Endothelial cell of umbilical vein (primary cell): ENCODE measurements at regions not wholly inside any gene's neighbourhood (a gene's known extent, or its start where the extent isn't known, plus 50 kb on each side); places are given as distances from the start of the nearest gene placed in this dataset.

Experiments
- BruUV-seq: library from RNA; stranded (reverse); fragments of 400-500 nt; replicated peaks from 2 replicates; lab custom pipeline; 2021; lab: Mats Ljungman, UMichigan
- CTCF ChIA-PET: fragments of 300-600, 350-600 bp; sonication (Branson Sonifier 250); formaldehyde crosslinking; loops from one replicate; lab custom pipeline; 2021; ENCODE audit warnings: antibody characterized with exemption, inconsistent platforms; lab: Charles Lee
- POLR2A ChIA-PET: fragments of 300-600, 350-600 bp; sonication (Branson Sonifier 250); formaldehyde crosslinking; loops from one replicate; lab custom pipeline; 2021; ENCODE audit warnings: antibody characterized with exemption, inconsistent platforms; lab: Charles Lee
- DNase-seq: peaks from one replicate; pipeline ENCODE4 v3.0.0-alpha.2; 2011; ENCODE audit warnings: low read depth, low spot score
- FAIRE-seq: peaks from 2 replicates; lab custom pipeline; 2011; peaks lifted over from hg19 to GRCh38; lab: Jason Lieb, UNC
- H2AFZ ChIP-seq: 2 replicates; pipeline ENCODE4 v1.6.0; 2012; ENCODE audit warnings: low read depth, low read length, control low read depth, inconsistent platforms
- H3K27ac ChIP-seq: 2 replicates; pipeline ENCODE4 v1.5.1; 2011; ENCODE audit warnings: low read depth, mild to moderate bottlenecking, control low read depth, low read length, moderate library complexity; ENCODE audit not compliant: insufficient read depth
- H3K27me3 ChIP-seq, 2 experiments: 2 replicates each; pipeline versions ENCODE4 v1.6.0 to v1.6.1; 2011; ENCODE audit warnings: low read length in 2 of 2, mixed read lengths in 1 of 2; ENCODE audit not compliant: control insufficient read depth in 2 of 2, insufficient read depth in 2 of 2
- H3K36me3 ChIP-seq, 2 experiments: 2 replicates in 1 of 2; 3 replicates in 1 of 2; pipeline ENCODE4 v1.5.1; 2011; ENCODE audit warnings: low read length in 2 of 2, mild to moderate bottlenecking in 1 of 2, moderate library complexity in 1 of 2; ENCODE audit not compliant: control insufficient read depth in 2 of 2, insufficient read depth in 2 of 2; ENCODE audit errors: extremely low read depth in 1 of 2
- H3K4me1 ChIP-seq: 3 replicates; pipeline ENCODE4 v1.5.1; 2011; ENCODE audit warnings: mild to moderate bottlenecking, low read length; ENCODE audit not compliant: control insufficient read depth, insufficient read depth; ENCODE audit errors: extremely low read depth
- H3K4me2 ChIP-seq: 2 replicates; pipeline ENCODE4 v1.6.1; 2011; ENCODE audit warnings: low read length, control low read depth, mixed read lengths; ENCODE audit not compliant: insufficient read depth
- H3K4me3 ChIP-seq, 3 experiments: fragments of 200-600 bp in 1 of 3; sonication (generic), shearing (Covaris generic) in 1 of 3; replicated peaks in 1 of 3; 2 replicates each; pipeline ENCODE4 v1.5.1; 2011 to 2016; ENCODE audit warnings: control low read depth in 3 of 3, low read length in 3 of 3, mild to moderate bottlenecking in 2 of 3, inconsistent platforms in 1 of 3, low read depth in 1 of 3, moderate library complexity in 1 of 3; ENCODE audit not compliant: insufficient read depth in 1 of 3
- H3K79me2 ChIP-seq: 2 replicates; pipeline ENCODE4 v1.6.0; 2012; ENCODE audit warnings: low read length, inconsistent platforms; ENCODE audit not compliant: control insufficient read depth, insufficient read depth
- H3K9ac ChIP-seq: replicated peaks from 2 replicates; pipeline ENCODE3; 2011; ENCODE audit warnings: low read length, control low read depth; ENCODE audit not compliant: insufficient read depth; ENCODE audit errors: extremely low read depth
- H3K9me1 ChIP-seq: replicated peaks from 3 replicates; pipeline ENCODE4 v1.6.0; 2011; ENCODE audit warnings: mild to moderate bottlenecking, low read length; ENCODE audit not compliant: control insufficient read depth, insufficient read depth; ENCODE audit errors: extremely low read depth
- H3K9me3 ChIP-seq: replicated peaks from 2 replicates; pipeline ENCODE4 v1.5.1; 2012; ENCODE audit warnings: low read length, inconsistent platforms; ENCODE audit not compliant: control insufficient read depth, insufficient read depth
- H4K20me1 ChIP-seq: replicated peaks from 2 replicates; pipeline ENCODE3; 2011; ENCODE audit warnings: mild to moderate bottlenecking, low read length; ENCODE audit not compliant: control insufficient read depth, insufficient read depth; ENCODE audit errors: extremely low read depth
- EZH2 ChIP-seq: IDR thresholded peaks from 2 replicates; pipeline ENCODE4 v1.6.1; 2012; ENCODE audit warnings: borderline replicate concordance, low read depth, mild to moderate bottlenecking, moderate library complexity, low read length, inconsistent platforms; ENCODE audit not compliant: severe bottlenecking
- FOS ChIP-seq: IDR thresholded peaks from 2 replicates; pipeline ENCODE4 v1.6.1; 2011; ENCODE audit warnings: mild to moderate bottlenecking, low read length, moderate library complexity, borderline replicate concordance; ENCODE audit not compliant: insufficient read depth
- GATA2 ChIP-seq: IDR thresholded peaks from 2 replicates; pipeline ENCODE4 v1.7.0; 2011; ENCODE audit warnings: low read depth, mild to moderate bottlenecking, moderate library complexity, mixed read lengths, low read length; ENCODE audit not compliant: insufficient read length, insufficient read depth
- JUN ChIP-seq: IDR thresholded peaks from 2 replicates; pipeline ENCODE4 v1.6.1; 2011; ENCODE audit warnings: borderline replicate concordance, low read depth; ENCODE audit not compliant: insufficient read length, insufficient read depth
- MYC ChIP-seq: IDR thresholded peaks from one replicate; pipeline ENCODE4 v1.6.1; 2011; ENCODE audit warnings: mild to moderate bottlenecking, low read depth, low read length
- POLR2A ChIP-seq: IDR thresholded peaks from 2 replicates; pipeline ENCODE4 v1.6.1; 2012; ENCODE audit warnings: low read depth, mild to moderate bottlenecking, control low read depth, low read length
- POLR2AphosphoS5 ChIP-seq: IDR thresholded peaks from 2 replicates; pipeline ENCODE4 v1.6.1; 2012; ENCODE audit warnings: low read depth, mild to moderate bottlenecking, control low read depth, low read length, moderate library complexity; ENCODE audit not compliant: insufficient read depth
- dilution Hi-C: fragments of 300-500 bp; cut with MboI; formaldehyde crosslinking; loops from one replicate; pipeline ENCODE4 v1.15.0; 2019; ENCODE audit warnings: low sequenced_read_pairs; ENCODE audit not compliant: extremely low pct_ligation_motif_present
- intact Hi-C: fragments of 100-400 bp; cut with micrococcal nuclease; formaldehyde crosslinking; loops from one replicate; pipeline ENCODE4 v1.10.0; 2022
- TF ChIP-seq, protein P1 (sequence below): IDR thresholded peaks from 2 replicates; pipeline ENCODE4 v1.6.1; 2011; ENCODE audit not compliant: insufficient read depth, insufficient read length
- TF ChIP-seq, protein P2 (sequence below), 2 donors: IDR thresholded peaks; 1 replicate in 1 of 2; 2 replicates in 1 of 2; pipeline ENCODE4 v1.5.1; 2011; ENCODE audit warnings: low read length in 2 of 2, mild to moderate bottlenecking in 2 of 2, moderate library complexity in 2 of 2, control low read depth in 1 of 2, inconsistent platforms in 1 of 2, low read depth in 1 of 2; ENCODE audit not compliant: insufficient read depth in 1 of 2; ENCODE audit errors: extremely low read depth in 1 of 2

DNA sequence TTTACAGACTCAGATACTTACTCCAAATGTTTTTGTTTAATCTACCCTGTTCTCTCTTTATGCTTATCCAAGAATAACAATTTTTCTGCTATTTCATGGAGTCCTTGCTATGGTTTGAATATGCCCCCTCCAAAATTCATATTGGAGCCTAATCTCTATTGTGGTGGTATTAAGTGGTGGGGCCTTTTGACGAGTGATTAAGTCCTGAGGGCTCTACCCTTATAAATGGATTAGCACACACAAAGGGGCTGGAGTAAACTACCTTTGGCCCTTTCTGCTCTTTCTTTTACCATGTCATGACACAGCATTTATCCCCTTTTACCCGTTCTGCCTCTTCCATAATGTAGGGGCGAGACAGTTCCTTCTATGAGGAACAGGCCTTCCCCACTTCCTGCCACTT lies 285.5 kb downstream of the GASK1B start:
- no peaks in the 10 kb centered on the region for H3K9me3 ChIP-seq
- dilution Hi-C loops (no loop called here), intact Hi-C loops (no loop called here)
- no peaks in the 10 kb centered on the region for H4K20me1 ChIP-seq
- DNase-seq = no peak
- H3K27ac ChIP-seq = no peak overlapping the region
- H3K79me2 ChIP-seq = no peaks in the 10 kb centered on the region
- TF ChIP-seq POLR2AphosphoS5 = no peak
- TF ChIP-seq POLR2A = no peak
- TF ChIP-seq, protein P1, sequence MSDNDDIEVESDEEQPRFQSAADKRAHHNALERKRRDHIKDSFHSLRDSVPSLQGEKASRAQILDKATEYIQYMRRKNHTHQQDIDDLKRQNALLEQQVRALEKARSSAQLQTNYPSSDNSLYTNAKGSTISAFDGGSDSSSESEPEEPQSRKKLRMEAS = no peak
- TF ChIP-seq FOS = no peak
- TF ChIP-seq MYC = no peak
- TF ChIP-seq, protein P2, sequence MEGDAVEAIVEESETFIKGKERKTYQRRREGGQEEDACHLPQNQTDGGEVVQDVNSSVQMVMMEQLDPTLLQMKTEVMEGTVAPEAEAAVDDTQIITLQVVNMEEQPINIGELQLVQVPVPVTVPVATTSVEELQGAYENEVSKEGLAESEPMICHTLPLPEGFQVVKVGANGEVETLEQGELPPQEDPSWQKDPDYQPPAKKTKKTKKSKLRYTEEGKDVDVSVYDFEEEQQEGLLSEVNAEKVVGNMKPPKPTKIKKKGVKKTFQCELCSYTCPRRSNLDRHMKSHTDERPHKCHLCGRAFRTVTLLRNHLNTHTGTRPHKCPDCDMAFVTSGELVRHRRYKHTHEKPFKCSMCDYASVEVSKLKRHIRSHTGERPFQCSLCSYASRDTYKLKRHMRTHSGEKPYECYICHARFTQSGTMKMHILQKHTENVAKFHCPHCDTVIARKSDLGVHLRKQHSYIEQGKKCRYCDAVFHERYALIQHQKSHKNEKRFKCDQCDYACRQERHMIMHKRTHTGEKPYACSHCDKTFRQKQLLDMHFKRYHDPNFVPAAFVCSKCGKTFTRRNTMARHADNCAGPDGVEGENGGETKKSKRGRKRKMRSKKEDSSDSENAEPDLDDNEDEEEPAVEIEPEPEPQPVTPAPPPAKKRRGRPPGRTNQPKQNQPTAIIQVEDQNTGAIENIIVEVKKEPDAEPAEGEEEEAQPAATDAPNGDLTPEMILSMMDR (IDR thresholded peaks at IDR 0.05; ENCODE audit: extremely low read depth in 1 of 2, insufficient read depth in 1 of 2, low read depth in 1 of 2, low read length in 2 of 2) = no peak
- TF ChIP-seq GATA2 = no peak
- no peak for TF ChIP-seq JUN
- no peak for TF ChIP-seq EZH2
- no peaks in the 10 kb centered on the region for H3K36me3 ChIP-seq
- H3K9ac ChIP-seq = no peak overlapping the region
- ChIA-PET CTCF (no interaction called here), POLR2A (no interaction called here)
- H3K4me3 ChIP-seq = no peak overlapping the region
- H3K27me3 ChIP-seq = no peaks in the 10 kb centered on the region
- H2AFZ ChIP-seq = no peak overlapping the region
- H3K4me1 ChIP-seq = no peaks in the 10 kb centered on the region
- no peak for FAIRE-seq
- BruUV-seq = no TSS peak
- no peak overlapping the region for H3K4me2 ChIP-seq
- H3K9me1 ChIP-seq = no peaks in the 10 kb centered on the region
